ENCODE measurements at regions not wholly inside any gene's neighbourhood (a gene's known extent, or its start where the extent isn't known, plus 50 kb on each side); places are given as distances from the start of the nearest gene placed in this dataset.

GRCh38 chrX:131746491-131746968 is 202.7 kb downstream of the OR13H1 start:
- H3K9me3 ChIP-seq (replicated peaks; ENCODE audit: insufficient read depth, low read length), result no peaks in the 10 kb centered on the region
- H3K9me2 ChIP-seq (replicated peaks; ENCODE audit: insufficient read depth, low read length), result no peaks in the 10 kb centered on the region
- H3F3A ChIP-seq (ENCODE audit: insufficient read depth, low read length), result no peaks in the 10 kb centered on the region
- H3K4me2 ChIP-seq (ENCODE audit: low read depth, low read length), result peak overlapping the region; percentile 36; the same call in 1 of the 2 replicates
- H3K36me3 ChIP-seq (replicated peaks; ENCODE audit: insufficient read depth, low read length), result no peaks in the 10 kb centered on the region
- H4K20me1 ChIP-seq (ENCODE audit: insufficient read depth, low read length), result no peaks in the 10 kb centered on the region
- no peaks in the 10 kb centered on the region for H3K79me2 ChIP-seq (ENCODE audit: low read length)
- H3K27ac ChIP-seq (ENCODE audit: low read length), result peak overlapping the region; percentile 77
- no peaks in the 10 kb centered on the region for H3K4me1 ChIP-seq (ENCODE audit: low read length)
- H3K4me3 ChIP-seq (ENCODE audit: low read length), result peak overlapping the region; percentile 63
- H3K27me3 ChIP-seq (replicated peaks; ENCODE audit: insufficient read depth, low read length), result no peaks in the 10 kb centered on the region
- TF ChIP-seq, protein P1, sequence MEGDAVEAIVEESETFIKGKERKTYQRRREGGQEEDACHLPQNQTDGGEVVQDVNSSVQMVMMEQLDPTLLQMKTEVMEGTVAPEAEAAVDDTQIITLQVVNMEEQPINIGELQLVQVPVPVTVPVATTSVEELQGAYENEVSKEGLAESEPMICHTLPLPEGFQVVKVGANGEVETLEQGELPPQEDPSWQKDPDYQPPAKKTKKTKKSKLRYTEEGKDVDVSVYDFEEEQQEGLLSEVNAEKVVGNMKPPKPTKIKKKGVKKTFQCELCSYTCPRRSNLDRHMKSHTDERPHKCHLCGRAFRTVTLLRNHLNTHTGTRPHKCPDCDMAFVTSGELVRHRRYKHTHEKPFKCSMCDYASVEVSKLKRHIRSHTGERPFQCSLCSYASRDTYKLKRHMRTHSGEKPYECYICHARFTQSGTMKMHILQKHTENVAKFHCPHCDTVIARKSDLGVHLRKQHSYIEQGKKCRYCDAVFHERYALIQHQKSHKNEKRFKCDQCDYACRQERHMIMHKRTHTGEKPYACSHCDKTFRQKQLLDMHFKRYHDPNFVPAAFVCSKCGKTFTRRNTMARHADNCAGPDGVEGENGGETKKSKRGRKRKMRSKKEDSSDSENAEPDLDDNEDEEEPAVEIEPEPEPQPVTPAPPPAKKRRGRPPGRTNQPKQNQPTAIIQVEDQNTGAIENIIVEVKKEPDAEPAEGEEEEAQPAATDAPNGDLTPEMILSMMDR (IDR thresholded peaks at IDR 0.05; ENCODE audit: low read length), result peak; percentile 23
- no peak for TF ChIP-seq EZH2 (optimal IDR thresholded peaks at IDR 0.05; ENCODE audit: low read depth, low read length)
- H3K9ac ChIP-seq (ENCODE audit: low read length), result peak overlapping the region; percentile 76
- peak overlapping the region; percentile 55 for H2AFZ ChIP-seq (ENCODE audit: low read length)
- DNase-seq, result peak; percentile 78

DNA sequence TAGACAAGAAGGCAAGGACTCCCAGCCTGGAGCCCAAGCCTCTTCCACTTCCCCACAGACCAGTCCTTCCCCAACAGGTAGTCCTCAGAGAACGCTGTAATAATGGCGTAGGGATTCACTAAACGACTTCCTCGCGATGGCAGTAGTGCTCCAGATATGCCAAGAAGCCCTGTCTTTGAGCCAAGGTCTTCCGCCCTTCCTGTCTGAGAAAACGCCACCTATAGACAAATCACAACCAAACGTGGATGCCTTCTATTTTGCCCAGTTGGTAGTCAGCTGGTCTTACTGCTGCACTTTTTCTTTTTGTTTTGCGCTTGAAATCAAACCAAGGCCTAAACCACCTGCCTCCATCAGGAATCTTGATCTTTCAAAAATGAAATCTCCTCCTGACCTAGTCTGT is 203.3 kb downstream of the OR13H1 start:
- TF ChIP-seq, protein P1 (IDR thresholded peaks at IDR 0.05; ENCODE audit: low read length), result peak; percentile 44
- no peak for TF ChIP-seq EZH2phosphoT487 (IDR thresholded peaks at IDR 0.05; ENCODE audit: low read length)
- H3K4me1 ChIP-seq (ENCODE audit: low read length), result no peaks in the 10 kb centered on the region
- peak overlapping the region; percentile 76 for H3K9ac ChIP-seq (ENCODE audit: low read length)
- peak overlapping the region; percentile 76; the same call in 1 of the 2 replicates for H3K4me2 ChIP-seq (ENCODE audit: low read depth, low read length)
- no peaks in the 10 kb centered on the region for H3K79me2 ChIP-seq (ENCODE audit: low read length)
- peak overlapping the region; percentile 55 for H2AFZ ChIP-seq (ENCODE audit: low read length)
- no peaks in the 10 kb centered on the region for H3F3A ChIP-seq (ENCODE audit: insufficient read depth, low read length)
- no peaks in the 10 kb centered on the region for H3K9me3 ChIP-seq (replicated peaks; ENCODE audit: insufficient read depth, low read length)
- peak overlapping the region; percentile 77; the same call in 1 of the 2 replicates for H3K27ac ChIP-seq (ENCODE audit: low read length)
- DNase-seq, result peak; percentile 88
- no peaks in the 10 kb centered on the region for H3K9me2 ChIP-seq (replicated peaks; ENCODE audit: insufficient read depth, low read length)
- H4K20me1 ChIP-seq (ENCODE audit: insufficient read depth, low read length), result no peaks in the 10 kb centered on the region
- no peaks in the 10 kb centered on the region for H3K36me3 ChIP-seq (replicated peaks; ENCODE audit: insufficient read depth, low read length)
- peak overlapping the region; percentile 63 for H3K4me3 ChIP-seq (ENCODE audit: low read length)
- no peaks in the 10 kb centered on the region for H3K27me3 ChIP-seq (replicated peaks; ENCODE audit: insufficient read depth, low read length)

GRCh38 chrX:131752493-131753198 is 208.8 kb downstream of the OR13H1 start:
- H3K9me2 ChIP-seq (replicated peaks; ENCODE audit: insufficient read depth, low read length), result no peaks in the 10 kb centered on the region
- H3K9ac ChIP-seq (ENCODE audit: low read length), result peak overlapping the region; percentile 65
- no peak for TF ChIP-seq EZH2phosphoT487 (IDR thresholded peaks at IDR 0.05; ENCODE audit: low read length)
- TF ChIP-seq, protein P1 (IDR thresholded peaks at IDR 0.05; ENCODE audit: low read length), result peak; percentile 26
- H3K9me3 ChIP-seq (replicated peaks; ENCODE audit: insufficient read depth, low read length), result no peaks in the 10 kb centered on the region
- peak; percentile 76 for DNase-seq
- H3K79me2 ChIP-seq (ENCODE audit: low read length), result no peaks in the 10 kb centered on the region
- H4K20me1 ChIP-seq (ENCODE audit: insufficient read depth, low read length), result no peaks in the 10 kb centered on the region
- peak overlapping the region; percentile 51; the same call in 1 of the 2 replicates for H3K4me3 ChIP-seq (ENCODE audit: low read length)
- no peaks in the 10 kb centered on the region for H3K4me1 ChIP-seq (ENCODE audit: low read length)
- H3K4me2 ChIP-seq (ENCODE audit: low read depth, low read length), result peak overlapping the region; percentile 65
- peak overlapping the region; percentile 74 for H2AFZ ChIP-seq (ENCODE audit: low read length)
- peak overlapping the region; percentile 71 for H3K27ac ChIP-seq (ENCODE audit: low read length)
- H3K36me3 ChIP-seq (replicated peaks; ENCODE audit: insufficient read depth, low read length), result no peaks in the 10 kb centered on the region
- no peaks in the 10 kb centered on the region for H3F3A ChIP-seq (ENCODE audit: insufficient read depth, low read length)
- no peaks in the 10 kb centered on the region for H3K27me3 ChIP-seq (replicated peaks; ENCODE audit: insufficient read depth, low read length)
